HCT116 (cell line): ENCODE measurements at regions not wholly inside any gene's neighbourhood (a gene's known extent, or its start where the extent isn't known, plus 50 kb on each side); places are given as distances from the start of the nearest gene placed in this dataset.

Experiments used
- ATAC-seq: fragments of 200-7000 bp; cut with Tn5 transposase; 2 replicates; pipeline ENCODE4 v1.9.1; 2020; ENCODE audit warnings: mild to moderate bottlenecking, moderate library complexity
- BruUV-seq: library from RNA; stranded (reverse); fragments of 400-500 nt; replicated peaks from 2 replicates; lab custom pipeline; 2021; lab: Mats Ljungman, UMichigan
- CTCF ChIA-PET: fragments of 300-600 bp; sonication (Branson Sonifier 250); formaldehyde crosslinking; loops from one replicate; lab custom pipeline; 2021; ENCODE audit warnings: antibody characterized with exemption; lab: Charles Lee
- POLR2A ChIA-PET: fragments of 300-600, 350-600 bp; sonication (Branson Sonifier 250); formaldehyde crosslinking; loops from one replicate; lab custom pipeline; 2021; ENCODE audit warnings: antibody characterized with exemption; lab: Charles Lee
- RAD21 ChIA-PET, 2 experiments: fragments of 300-600 bp; sonication (Branson Sonifier 250); formaldehyde crosslinking; loops; one replicate each; lab custom pipeline; 2023; ENCODE audit warnings: low total read pairs in 2 of 2; ENCODE audit not compliant: uncharacterized antibody in 2 of 2, unreplicated experiment in 2 of 2, low non-redundant PET in 1 of 2; lab: Charles Lee
- DNase-seq: peaks from one replicate; pipeline ENCODE4 v3.0.0-alpha.2; 2010; ENCODE audit warnings: low read depth, low spot score
- H2AFZ ChIP-seq: fragments of 200-600 bp; shearing (Covaris generic), sonication (generic); 2 replicates; pipeline ENCODE4 v1.6.1; 2017; ENCODE audit warnings: low read depth, mixed run types, mixed read lengths, antibody characterized with exemption, low read length; ENCODE audit not compliant: poor library complexity, severe bottlenecking
- H3K27ac ChIP-seq: 2 replicates; pipeline ENCODE4 v1.5.1; 2012; ENCODE audit warnings: low read depth, low read length
- H3K27me3 ChIP-seq: fragments of 200-600 bp; sonication (generic); 2 replicates; pipeline ENCODE4 v1.6.1; 2016; ENCODE audit warnings: mixed run types, low read length, mixed read lengths; ENCODE audit not compliant: insufficient read depth
- H3K36me3 ChIP-seq, 2 experiments: fragments of 200-500 bp in 1 of 2; fragments of 200-600 bp in 1 of 2; sonication (Bioruptor generic) in 1 of 2; sonication (generic) in 1 of 2; 2 replicates each; pipeline versions ENCODE4 v1.5.1 to v1.6.1; 2014 to 2016; ENCODE audit warnings: low read length in 2 of 2, inconsistent platforms in 1 of 2, mixed read lengths in 1 of 2, mixed run types in 1 of 2; ENCODE audit not compliant: insufficient read depth in 2 of 2, control insufficient read depth in 1 of 2
- H3K4me1 ChIP-seq, 2 experiments: fragments of 200-600 bp in 1 of 2; sonication (generic) in 1 of 2; 2 replicates each; pipeline versions ENCODE4 v1.5.1 to v1.6.1; 2012 to 2017; ENCODE audit warnings: low read length in 2 of 2, inconsistent platforms in 1 of 2, mild to moderate bottlenecking in 1 of 2, mixed read lengths in 1 of 2, mixed run types in 1 of 2, moderate library complexity in 1 of 2; ENCODE audit not compliant: insufficient read depth in 2 of 2, control insufficient read depth in 1 of 2
- H3K4me2 ChIP-seq: fragments of 200-600 bp; sonication (generic); 2 replicates; pipeline ENCODE4 v1.6.1; 2017; ENCODE audit warnings: mixed run types, low read length, mixed read lengths
- H3K4me3 ChIP-seq, 2 experiments: fragments of 200-600 bp in 1 of 2; sonication (generic) in 1 of 2; replicated peaks in 1 of 2; 2 replicates each; pipeline ENCODE4 v1.5.1; 2011 to 2016; ENCODE audit warnings: low read length in 2 of 2, control low read depth in 1 of 2, low read depth in 1 of 2, mild to moderate bottlenecking in 1 of 2, mixed read lengths in 1 of 2, mixed run types in 1 of 2
- H3K79me2 ChIP-seq: fragments of 200-600 bp; sonication (generic); 2 replicates; pipeline ENCODE4 v1.6.1; 2017; ENCODE audit warnings: mild to moderate bottlenecking, mixed run types, low read length, moderate library complexity, mixed read lengths; ENCODE audit not compliant: insufficient read depth
- H3K9ac ChIP-seq: fragments of 200-600 bp; sonication (generic); 2 replicates; pipeline ENCODE4 v1.6.1; 2016; ENCODE audit warnings: low read length, mixed read lengths
- H3K9me2 ChIP-seq: fragments of 200-600 bp; sonication (generic), shearing (Covaris generic); 2 replicates; pipeline ENCODE4 v1.6.1; 2017; ENCODE audit warnings: mixed run types, mild to moderate bottlenecking, moderate library complexity; ENCODE audit not compliant: insufficient read depth
- H3K9me3 ChIP-seq, 2 experiments: fragments of 200-500 bp in 1 of 2; fragments of 200-600 bp in 1 of 2; sonication (Bioruptor generic) in 1 of 2; sonication (generic) in 1 of 2; 2 replicates each; pipeline ENCODE4 v1.6.1; 2014 to 2017; ENCODE audit warnings: low read length in 2 of 2, mixed read lengths in 2 of 2, inconsistent platforms in 1 of 2, low read depth in 1 of 2, mild to moderate bottlenecking in 1 of 2, mixed run types in 1 of 2, moderate library complexity in 1 of 2; ENCODE audit not compliant: control insufficient read depth in 1 of 2, insufficient read depth in 1 of 2
- H4K20me1 ChIP-seq: fragments of 200-600 bp; sonication (generic), shearing (Covaris generic); 2 replicates; pipeline ENCODE4 v1.6.1; 2017; ENCODE audit warnings: mixed run types, mild to moderate bottlenecking, moderate library complexity; ENCODE audit not compliant: insufficient read depth
- CBX3 ChIP-seq: IDR thresholded peaks from 2 replicates; pipeline ENCODE4 v1.6.1; 2012; ENCODE audit warnings: low read depth
- CEBPB ChIP-seq: IDR thresholded peaks from 2 replicates; pipeline ENCODE4 v1.6.1; 2012; ENCODE audit warnings: low read depth
- EGR1 ChIP-seq: IDR thresholded peaks from 2 replicates; pipeline ENCODE4 v1.6.1; 2012; ENCODE audit warnings: low read depth
- ELF1 ChIP-seq: IDR thresholded peaks from 2 replicates; pipeline ENCODE4 v1.6.1; 2012; ENCODE audit warnings: low read depth, borderline replicate concordance
- EZH2 ChIP-seq: fragments of 200-600 bp; sonication (generic); IDR thresholded peaks from 2 replicates; pipeline ENCODE4 v1.6.1; 2017; ENCODE audit warnings: antibody characterized with exemption, mixed run types
- EZH2phosphoT487 ChIP-seq: fragments of 200-600 bp; IDR thresholded peaks from 2 replicates; pipeline ENCODE4 v1.6.1; 2018; ENCODE audit warnings: antibody characterized with exemption, borderline replicate concordance
- FOSL1 ChIP-seq: IDR thresholded peaks from 2 replicates; pipeline ENCODE4 v1.6.1; 2012; ENCODE audit warnings: low read depth
- JUND ChIP-seq: IDR thresholded peaks from 2 replicates; pipeline ENCODE4 v1.6.1; 2012
- POLR2A ChIP-seq: IDR thresholded peaks from 2 replicates; pipeline ENCODE4 v1.7.0; 2011; ENCODE audit warnings: borderline replicate concordance; ENCODE audit not compliant: insufficient read depth, insufficient read length; ENCODE audit errors: extremely low read depth
- POLR2AphosphoS5 ChIP-seq: IDR thresholded peaks from 2 replicates; pipeline ENCODE4 v1.6.1; 2011; ENCODE audit warnings: mild to moderate bottlenecking, low read depth, low read length, moderate library complexity
- RAD21 ChIP-seq: IDR thresholded peaks from 2 replicates; pipeline ENCODE4 v1.6.1; 2012; ENCODE audit warnings: low read depth, mild to moderate bottlenecking
- SP1 ChIP-seq: IDR thresholded peaks from 2 replicates; pipeline ENCODE4 v1.6.1; 2012; ENCODE audit warnings: low read depth
- SRF ChIP-seq: IDR thresholded peaks from 2 replicates; pipeline ENCODE4 v1.6.1; 2012; ENCODE audit warnings: low read depth
- TCF7L2 ChIP-seq: IDR thresholded peaks from 2 replicates; pipeline ENCODE4 v1.7.0; 2011; ENCODE audit warnings: borderline replicate concordance, inconsistent platforms; ENCODE audit not compliant: insufficient read depth, insufficient read length; ENCODE audit errors: extremely low read depth
- ZFX ChIP-seq: fragments of 450-650 bp; IDR thresholded peaks from 2 replicates; pipeline ENCODE4 v1.6.1; 2017
- intact Hi-C: fragments of 100-400 bp; cut with micrococcal nuclease; formaldehyde crosslinking; loops from 2 replicates; pipeline ENCODE4 v1.10.0; 2022
- TF ChIP-seq, protein P1 (sequence below), 3 experiments: fragments of 200-600 bp in 1 of 3; sonication (generic) in 1 of 3; IDR thresholded peaks in 2 of 3; conservative IDR thresholded peaks in 1 of 3; 2 replicates each; pipeline ENCODE4 v1.5.1; 2012 to 2017; ENCODE audit warnings: low read depth in 2 of 3, low read length in 2 of 3, antibody characterized with exemption in 1 of 3, borderline replicate concordance in 1 of 3, control low read depth in 1 of 3, mild to moderate bottlenecking in 1 of 3, mixed read lengths in 1 of 3, mixed run types in 1 of 3, moderate library complexity in 1 of 3; ENCODE audit not compliant: insufficient read depth in 1 of 3
- TF ChIP-seq, protein P2 (sequence below): IDR thresholded peaks from 2 replicates; pipeline ENCODE4 v1.6.1; 2012; ENCODE audit warnings: low read depth
- TF ChIP-seq, protein P3 (sequence below): IDR thresholded peaks from 2 replicates; pipeline ENCODE4 v1.6.1; 2012
- TF ChIP-seq, protein P4 (sequence below): IDR thresholded peaks from 2 replicates; pipeline ENCODE4 v1.6.1; 2011; ENCODE audit warnings: mild to moderate bottlenecking, low read length, moderate library complexity; ENCODE audit not compliant: insufficient replicate concordance; ENCODE audit errors: extremely low read depth

DNA sequence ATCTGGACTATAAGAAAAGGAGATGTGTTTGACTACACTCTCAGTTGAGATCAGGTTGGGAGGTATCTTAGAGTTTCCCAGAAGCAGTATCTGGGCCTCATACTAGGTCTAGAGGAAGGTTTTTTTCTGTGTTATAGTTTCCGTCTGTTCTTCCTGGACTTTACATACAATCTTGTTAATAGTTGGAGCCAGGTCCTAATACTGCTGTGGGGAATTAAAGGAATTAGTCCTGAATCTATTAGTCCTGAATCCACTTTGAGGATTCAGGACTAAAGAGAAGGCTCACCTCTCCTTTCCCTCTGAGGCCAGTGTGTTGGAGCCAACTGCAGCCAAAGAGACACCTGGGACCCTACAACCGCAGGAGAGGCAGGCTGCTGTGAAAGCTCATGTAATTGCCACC, 445.7 kb upstream of the CLINT1 start:
- Histone ChIP-seq H3K4me3 (no peak overlapping the region), H2AFZ (no peak overlapping the region), H3K9me3 (no peaks in the 10 kb centered on the region), H3K27ac (no peak overlapping the region), H4K20me1 (no peaks in the 10 kb centered on the region), H3K36me3 (no peaks in the 10 kb centered on the region), H3K9ac (no peak overlapping the region), H3K4me2 (no peak overlapping the region), H3K27me3 (peaks cover 23% of the 10 kb centered on the region), H3K79me2 (no peaks in the 10 kb centered on the region), H3K4me1 (no peaks in the 10 kb centered on the region), H3K9me2 (no peaks in the 10 kb centered on the region)
- RAD21 ChIA-PET, result no interaction called here
- intact Hi-C loops, result no loop called here
- no TSS peak for BruUV-seq
- POLR2A ChIA-PET, result no interaction called here
- no peak for ATAC-seq
- no peak for DNase-seq
- TF ChIP-seq RAD21 (no peak), POLR2A (no peak), FOSL1 (no peak), EGR1 (no peak), CEBPB (no peak), SRF (no peak), EZH2 (no peak), SP1 (no peak), ZFX (no peak), ELF1 (no peak), POLR2AphosphoS5 (no peak), JUND (no peak), TCF7L2 (no peak), CBX3 (no peak), EZH2phosphoT487 (no peak)
- TF ChIP-seq, protein P1, sequence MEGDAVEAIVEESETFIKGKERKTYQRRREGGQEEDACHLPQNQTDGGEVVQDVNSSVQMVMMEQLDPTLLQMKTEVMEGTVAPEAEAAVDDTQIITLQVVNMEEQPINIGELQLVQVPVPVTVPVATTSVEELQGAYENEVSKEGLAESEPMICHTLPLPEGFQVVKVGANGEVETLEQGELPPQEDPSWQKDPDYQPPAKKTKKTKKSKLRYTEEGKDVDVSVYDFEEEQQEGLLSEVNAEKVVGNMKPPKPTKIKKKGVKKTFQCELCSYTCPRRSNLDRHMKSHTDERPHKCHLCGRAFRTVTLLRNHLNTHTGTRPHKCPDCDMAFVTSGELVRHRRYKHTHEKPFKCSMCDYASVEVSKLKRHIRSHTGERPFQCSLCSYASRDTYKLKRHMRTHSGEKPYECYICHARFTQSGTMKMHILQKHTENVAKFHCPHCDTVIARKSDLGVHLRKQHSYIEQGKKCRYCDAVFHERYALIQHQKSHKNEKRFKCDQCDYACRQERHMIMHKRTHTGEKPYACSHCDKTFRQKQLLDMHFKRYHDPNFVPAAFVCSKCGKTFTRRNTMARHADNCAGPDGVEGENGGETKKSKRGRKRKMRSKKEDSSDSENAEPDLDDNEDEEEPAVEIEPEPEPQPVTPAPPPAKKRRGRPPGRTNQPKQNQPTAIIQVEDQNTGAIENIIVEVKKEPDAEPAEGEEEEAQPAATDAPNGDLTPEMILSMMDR (IDR thresholded peaks at IDR 0.05 in 2 of 3, conservative IDR thresholded peaks at IDR 0.05 in 1 of 3; ENCODE audit: borderline replicate concordance in 1 of 3, insufficient read depth in 1 of 3, low read depth in 2 of 3, low read length in 2 of 3), result no peak
- TF ChIP-seq, protein P2, sequence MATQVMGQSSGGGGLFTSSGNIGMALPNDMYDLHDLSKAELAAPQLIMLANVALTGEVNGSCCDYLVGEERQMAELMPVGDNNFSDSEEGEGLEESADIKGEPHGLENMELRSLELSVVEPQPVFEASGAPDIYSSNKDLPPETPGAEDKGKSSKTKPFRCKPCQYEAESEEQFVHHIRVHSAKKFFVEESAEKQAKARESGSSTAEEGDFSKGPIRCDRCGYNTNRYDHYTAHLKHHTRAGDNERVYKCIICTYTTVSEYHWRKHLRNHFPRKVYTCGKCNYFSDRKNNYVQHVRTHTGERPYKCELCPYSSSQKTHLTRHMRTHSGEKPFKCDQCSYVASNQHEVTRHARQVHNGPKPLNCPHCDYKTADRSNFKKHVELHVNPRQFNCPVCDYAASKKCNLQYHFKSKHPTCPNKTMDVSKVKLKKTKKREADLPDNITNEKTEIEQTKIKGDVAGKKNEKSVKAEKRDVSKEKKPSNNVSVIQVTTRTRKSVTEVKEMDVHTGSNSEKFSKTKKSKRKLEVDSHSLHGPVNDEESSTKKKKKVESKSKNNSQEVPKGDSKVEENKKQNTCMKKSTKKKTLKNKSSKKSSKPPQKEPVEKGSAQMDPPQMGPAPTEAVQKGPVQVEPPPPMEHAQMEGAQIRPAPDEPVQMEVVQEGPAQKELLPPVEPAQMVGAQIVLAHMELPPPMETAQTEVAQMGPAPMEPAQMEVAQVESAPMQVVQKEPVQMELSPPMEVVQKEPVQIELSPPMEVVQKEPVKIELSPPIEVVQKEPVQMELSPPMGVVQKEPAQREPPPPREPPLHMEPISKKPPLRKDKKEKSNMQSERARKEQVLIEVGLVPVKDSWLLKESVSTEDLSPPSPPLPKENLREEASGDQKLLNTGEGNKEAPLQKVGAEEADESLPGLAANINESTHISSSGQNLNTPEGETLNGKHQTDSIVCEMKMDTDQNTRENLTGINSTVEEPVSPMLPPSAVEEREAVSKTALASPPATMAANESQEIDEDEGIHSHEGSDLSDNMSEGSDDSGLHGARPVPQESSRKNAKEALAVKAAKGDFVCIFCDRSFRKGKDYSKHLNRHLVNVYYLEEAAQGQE, result no peak
- TF ChIP-seq, protein P3, sequence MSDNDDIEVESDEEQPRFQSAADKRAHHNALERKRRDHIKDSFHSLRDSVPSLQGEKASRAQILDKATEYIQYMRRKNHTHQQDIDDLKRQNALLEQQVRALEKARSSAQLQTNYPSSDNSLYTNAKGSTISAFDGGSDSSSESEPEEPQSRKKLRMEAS, result no peak
- TF ChIP-seq, protein P4, sequence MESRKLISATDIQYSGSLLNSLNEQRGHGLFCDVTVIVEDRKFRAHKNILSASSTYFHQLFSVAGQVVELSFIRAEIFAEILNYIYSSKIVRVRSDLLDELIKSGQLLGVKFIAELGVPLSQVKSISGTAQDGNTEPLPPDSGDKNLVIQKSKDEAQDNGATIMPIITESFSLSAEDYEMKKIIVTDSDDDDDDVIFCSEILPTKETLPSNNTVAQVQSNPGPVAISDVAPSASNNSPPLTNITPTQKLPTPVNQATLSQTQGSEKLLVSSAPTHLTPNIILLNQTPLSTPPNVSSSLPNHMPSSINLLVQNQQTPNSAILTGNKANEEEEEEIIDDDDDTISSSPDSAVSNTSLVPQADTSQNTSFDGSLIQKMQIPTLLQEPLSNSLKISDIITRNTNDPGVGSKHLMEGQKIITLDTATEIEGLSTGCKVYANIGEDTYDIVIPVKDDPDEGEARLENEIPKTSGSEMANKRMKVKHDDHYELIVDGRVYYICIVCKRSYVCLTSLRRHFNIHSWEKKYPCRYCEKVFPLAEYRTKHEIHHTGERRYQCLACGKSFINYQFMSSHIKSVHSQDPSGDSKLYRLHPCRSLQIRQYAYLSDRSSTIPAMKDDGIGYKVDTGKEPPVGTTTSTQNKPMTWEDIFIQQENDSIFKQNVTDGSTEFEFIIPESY, result no peak
- CTCF ChIA-PET, result no interaction called here
